Esophagus squamous epithelium (tissue), 5 donors: ENCODE measurements at regions not wholly inside any gene's neighbourhood (a gene's known extent, or its start where the extent isn't known, plus 50 kb on each side); places are given as distances from the start of the nearest gene placed in this dataset.
"Not testable (repeated sequence)": the region's sequence is repeated elsewhere in the genome, so short reads cannot be mapped to it uniquely, and the experiment has no call there.

ENCODE experiments used
- DNase-seq: peaks from one replicate; lab custom pipeline; 2025; lab: John Stamatoyannopoulos, UW
- H3K27ac ChIP-seq, 4 donors: fragments of 200-600 bp; sonication (generic); one replicate each; pipeline ENCODE4 v1.5.1; 2016 to 2019; ENCODE audit warnings: mild to moderate bottlenecking in 1 of 4
- H3K27me3 ChIP-seq, 4 donors: fragments of 200-600 bp; sonication (generic); 1 replicate in 3 of 4; 2 replicates in 1 of 4; pipeline versions ENCODE4 v1.5.1 to v1.6.0; 2017 to 2021; ENCODE audit warnings: antibody characterized with exemption in 1 of 4
- H3K36me3 ChIP-seq, 3 donors: fragments of 200-600 bp; sonication (generic); one replicate each; pipeline ENCODE4 v1.5.1; 2016 to 2019
- H3K4me1 ChIP-seq, 3 donors: fragments of 200-600 bp; sonication (generic); one replicate each; pipeline ENCODE4 v1.5.1; 2017 to 2019
- H3K4me3 ChIP-seq, 4 donors: fragments of 200-600 bp; sonication (generic); 1 replicate in 3 of 4; 2 replicates in 1 of 4; pipeline ENCODE4 v1.5.1; 2016 to 2019; ENCODE audit warnings: mild to moderate bottlenecking in 2 of 4, moderate library complexity in 1 of 4
- H3K9me3 ChIP-seq, 3 donors: fragments of 200-600 bp; sonication (generic); one replicate each; pipeline ENCODE4 v1.5.1; 2016 to 2019
- POLR2A ChIP-seq, 4 donors: fragments of 450-650 bp; IDR thresholded peaks; one replicate each; pipeline ENCODE4 v1.6.1; 2017; ENCODE audit warnings: antibody characterized with exemption in 4 of 4, mild to moderate bottlenecking in 4 of 4, moderate library complexity in 3 of 4
- WGBS, 2 donors: methylation state at CpG; one replicate each; pipeline ENCODE4 v1.1.5; 2018; 5-methylcytosine and 5-hydroxymethylcytosine counted together
- intact Hi-C: fragments of 100-400 bp; cut with DNase I; formaldehyde crosslinking; loops from one replicate; pipeline ENCODE4 v1.15.0; 2022
- TF ChIP-seq, protein P1 (sequence below), 6 experiments: fragments of 450-650 bp in 4 of 6; fragments of 200-600 bp in 2 of 6; sonication (generic) in 2 of 6; IDR thresholded peaks; one replicate each; pipeline ENCODE4 v1.5.1; 2016 to 2019; ENCODE audit warnings: antibody characterized with exemption in 6 of 6, mild to moderate bottlenecking in 4 of 6, moderate library complexity in 4 of 6
- donor health status: DM: yes; HTN: yes; CAD: no.

DNA sequence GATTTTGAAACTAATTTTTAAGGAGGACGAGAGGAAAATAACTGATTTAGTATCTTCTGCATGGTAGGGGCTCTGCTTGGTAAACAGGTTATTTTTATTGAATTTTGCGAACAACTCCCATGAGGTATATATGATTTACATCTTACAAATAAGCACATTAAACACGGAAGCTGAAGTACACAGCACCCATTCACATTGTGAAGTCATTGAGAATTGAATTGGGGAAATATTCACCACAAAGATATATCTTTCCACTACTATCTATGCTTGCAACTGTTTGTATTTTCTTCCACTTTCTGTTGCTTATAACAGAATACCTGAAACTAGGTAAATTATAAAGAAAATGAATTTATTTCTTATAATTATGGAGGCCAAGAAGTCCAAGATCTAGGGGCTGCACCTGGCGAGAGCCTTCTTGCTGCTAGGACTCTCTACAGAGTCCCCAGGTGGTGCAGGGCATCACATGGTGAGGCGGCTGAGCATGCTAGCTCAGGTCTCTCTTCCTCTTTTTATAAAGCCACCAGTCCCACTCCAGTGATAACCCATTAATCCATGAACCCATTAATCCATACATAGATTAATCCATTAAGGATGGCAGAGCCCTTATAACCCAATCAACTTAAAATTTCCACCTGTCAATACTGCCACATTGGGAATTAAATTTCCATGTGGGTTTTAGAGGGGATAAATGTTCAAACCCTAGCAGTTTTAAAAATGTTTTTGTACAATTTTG is 79.0 kb upstream of the ZNF608 start:
- H3K27ac ChIP-seq: no peak overlapping the region
- WGBS, 2 donors: 72 to 90% methylated on average over 5 of the region's 5 CpGs
- H3K4me3 ChIP-seq: no peak overlapping the region

DNA sequence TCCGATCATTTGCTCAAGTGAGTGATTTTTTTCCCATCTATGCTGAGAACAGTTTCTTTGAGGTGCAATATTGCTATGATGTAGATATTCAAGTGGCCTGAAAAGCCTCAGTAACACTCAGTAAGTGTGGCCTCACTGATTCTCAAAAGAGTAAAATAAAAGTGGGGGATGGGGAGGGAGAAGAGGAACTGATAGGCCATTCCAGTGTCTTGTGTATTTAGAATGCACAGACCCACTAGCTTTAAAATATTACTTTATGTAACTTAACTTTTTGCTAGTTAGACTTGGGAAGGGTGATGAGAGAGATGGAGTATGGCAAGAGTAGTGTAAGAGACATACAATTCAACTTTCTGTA is 79.5 kb upstream of the ZNF608 start:
- intact Hi-C loops: no loop called here
- no peak for DNase-seq

More for the DNA sequence above, 79.0 kb upstream of the ZNF608 start:
- TF ChIP-seq, protein P1, sequence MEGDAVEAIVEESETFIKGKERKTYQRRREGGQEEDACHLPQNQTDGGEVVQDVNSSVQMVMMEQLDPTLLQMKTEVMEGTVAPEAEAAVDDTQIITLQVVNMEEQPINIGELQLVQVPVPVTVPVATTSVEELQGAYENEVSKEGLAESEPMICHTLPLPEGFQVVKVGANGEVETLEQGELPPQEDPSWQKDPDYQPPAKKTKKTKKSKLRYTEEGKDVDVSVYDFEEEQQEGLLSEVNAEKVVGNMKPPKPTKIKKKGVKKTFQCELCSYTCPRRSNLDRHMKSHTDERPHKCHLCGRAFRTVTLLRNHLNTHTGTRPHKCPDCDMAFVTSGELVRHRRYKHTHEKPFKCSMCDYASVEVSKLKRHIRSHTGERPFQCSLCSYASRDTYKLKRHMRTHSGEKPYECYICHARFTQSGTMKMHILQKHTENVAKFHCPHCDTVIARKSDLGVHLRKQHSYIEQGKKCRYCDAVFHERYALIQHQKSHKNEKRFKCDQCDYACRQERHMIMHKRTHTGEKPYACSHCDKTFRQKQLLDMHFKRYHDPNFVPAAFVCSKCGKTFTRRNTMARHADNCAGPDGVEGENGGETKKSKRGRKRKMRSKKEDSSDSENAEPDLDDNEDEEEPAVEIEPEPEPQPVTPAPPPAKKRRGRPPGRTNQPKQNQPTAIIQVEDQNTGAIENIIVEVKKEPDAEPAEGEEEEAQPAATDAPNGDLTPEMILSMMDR (IDR thresholded peaks at IDR 0.05): no peak
- TF ChIP-seq POLR2A (IDR thresholded peaks at IDR 0.05): no peak
- Histone ChIP-seq H3K36me3 (no peaks in the 10 kb centered on the region), H3K4me1 (peaks cover 0 to 5% (median 0%) of the 10 kb centered on the region in 3 donors), H3K9me3 (no peaks in the 10 kb centered on the region), H3K27me3 (no peaks in the 10 kb centered on the region)
- intact Hi-C loops: no loop called here
- no peak for DNase-seq

DNA sequence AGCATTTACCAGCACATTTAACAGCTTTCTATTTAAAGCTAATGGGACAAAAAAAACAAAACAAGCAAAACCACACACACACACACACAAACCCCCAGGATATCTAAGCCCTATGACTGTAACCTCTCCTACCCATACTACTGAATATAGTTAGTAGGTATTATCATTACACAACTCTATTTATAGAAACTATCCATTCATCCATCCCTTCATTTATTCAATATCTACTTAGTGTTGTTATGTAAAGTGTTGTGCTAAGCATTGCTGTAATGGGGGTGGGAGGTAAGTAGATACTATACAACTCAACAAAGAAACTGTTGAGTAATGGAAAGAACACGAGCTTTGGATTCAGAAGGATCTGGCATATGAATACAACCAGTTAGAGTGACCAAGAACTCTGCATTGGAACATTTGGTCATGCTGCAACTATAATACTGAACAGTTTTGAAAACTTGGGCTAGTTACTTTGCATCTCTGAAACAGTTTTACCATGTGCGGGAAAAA is 82.3 kb upstream of the ZNF608 start:
- Histone ChIP-seq H3K9me3 (peaks cover 0 to 8% (median 0%) of the 10 kb centered on the region in 3 donors), H3K27me3 (no peaks in the 10 kb centered on the region), H3K4me3 (no peak overlapping the region), H3K36me3 (no peaks in the 10 kb centered on the region), H3K27ac (no peak overlapping the region), H3K4me1 (peaks cover 0 to 5% (median 0%) of the 10 kb centered on the region in 3 donors)
- intact Hi-C loops: no loop called here
- 82 to 96% methylated on average over 2 of the region's 2 CpGs for WGBS, 2 donors
- DNase-seq: no peak
- TF ChIP-seq, protein P1 (IDR thresholded peaks at IDR 0.05): no peak
- no peak for TF ChIP-seq POLR2A (IDR thresholded peaks at IDR 0.05)

More for the DNA sequence above, 79.5 kb upstream of the ZNF608 start:
- Histone ChIP-seq H3K9me3 (no peaks in the 10 kb centered on the region), H3K36me3 (no peaks in the 10 kb centered on the region), H3K4me1 (peaks cover 0 to 5% (median 0%) of the 10 kb centered on the region in 3 donors), H3K4me3 (no peak overlapping the region), H3K27me3 (no peaks in the 10 kb centered on the region), H3K27ac (no peak overlapping the region)
- TF ChIP-seq, protein P1 (IDR thresholded peaks at IDR 0.05): no peak
- no peak for TF ChIP-seq POLR2A (IDR thresholded peaks at IDR 0.05)
- 87 to 90% methylated on average over 1 of the region's 1 CpG for WGBS, 2 donors

DNA sequence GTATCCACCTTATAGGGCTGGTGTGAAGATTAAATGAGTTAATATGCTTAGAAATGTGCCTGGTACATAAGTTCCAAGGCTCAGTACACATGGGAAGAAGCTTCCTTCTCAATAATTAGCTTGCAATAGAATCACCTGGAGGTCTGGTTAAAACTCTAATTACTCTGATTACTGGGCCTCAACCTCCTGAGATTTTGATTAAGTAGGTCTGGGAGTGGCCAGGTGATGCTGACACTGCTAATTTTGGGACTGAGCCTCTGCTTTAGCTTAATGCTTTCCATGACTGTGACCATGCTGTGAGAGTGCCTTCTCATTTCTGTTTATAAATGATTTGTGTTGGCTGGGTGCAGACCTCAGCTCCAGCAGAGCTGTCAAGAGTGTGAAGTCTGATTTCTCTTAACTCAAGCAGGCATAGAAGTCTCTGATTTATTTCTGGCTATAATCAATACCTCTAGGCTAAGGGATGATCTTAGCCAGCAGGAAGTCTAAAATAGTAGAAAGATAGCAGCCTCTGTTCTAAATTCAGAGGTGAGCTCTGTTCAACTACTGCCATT is 85.3 kb upstream of the ZNF608 start:
- no peak for DNase-seq
- intact Hi-C loops: no loop called here

DNA sequence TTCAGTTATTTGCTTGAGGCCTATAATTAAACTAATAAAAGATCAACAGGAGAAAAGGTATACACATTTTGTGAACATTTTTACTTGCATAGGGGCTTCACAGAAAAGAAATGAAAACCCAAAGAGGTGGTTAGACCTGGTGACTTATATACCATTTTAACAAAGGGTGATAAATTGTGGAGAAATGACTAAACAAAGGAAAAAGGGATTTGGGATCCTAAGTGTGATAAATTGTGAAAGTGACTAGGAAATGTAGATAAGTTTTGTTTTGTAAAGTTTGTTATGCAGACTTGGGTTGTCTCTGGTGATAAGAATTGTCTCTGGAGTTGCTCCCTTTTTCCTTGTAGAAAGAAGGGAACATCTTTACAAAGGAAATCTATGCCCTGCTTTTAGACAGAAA is 86.1 kb upstream of the ZNF608 start:
- Histone ChIP-seq H3K27ac (no peak overlapping the region), H3K9me3 (peaks cover 0 to 8% (median 0%) of the 10 kb centered on the region in 3 donors), H3K27me3 (no peaks in the 10 kb centered on the region), H3K36me3 (no peaks in the 10 kb centered on the region), H3K4me3 (no peak overlapping the region), H3K4me1 (no peaks in the 10 kb centered on the region)
- TF ChIP-seq POLR2A (IDR thresholded peaks at IDR 0.05): no peak
- TF ChIP-seq, protein P1 (IDR thresholded peaks at IDR 0.05): no peak
- intact Hi-C loops: no loop called here
- no peak for DNase-seq

More for the DNA sequence above, 85.3 kb upstream of the ZNF608 start:
- TF ChIP-seq, protein P1 (IDR thresholded peaks at IDR 0.05): no peak
- TF ChIP-seq POLR2A (IDR thresholded peaks at IDR 0.05): no peak
- H3K4me1 ChIP-seq: no peaks in the 10 kb centered on the region
- H3K4me3 ChIP-seq: no peak overlapping the region
- no peaks in the 10 kb centered on the region for H3K36me3 ChIP-seq
- peaks cover 0 to 8% (median 0%) of the 10 kb centered on the region in 3 donors for H3K9me3 ChIP-seq
- no peaks in the 10 kb centered on the region for H3K27me3 ChIP-seq
- H3K27ac ChIP-seq: no peak overlapping the region

DNA sequence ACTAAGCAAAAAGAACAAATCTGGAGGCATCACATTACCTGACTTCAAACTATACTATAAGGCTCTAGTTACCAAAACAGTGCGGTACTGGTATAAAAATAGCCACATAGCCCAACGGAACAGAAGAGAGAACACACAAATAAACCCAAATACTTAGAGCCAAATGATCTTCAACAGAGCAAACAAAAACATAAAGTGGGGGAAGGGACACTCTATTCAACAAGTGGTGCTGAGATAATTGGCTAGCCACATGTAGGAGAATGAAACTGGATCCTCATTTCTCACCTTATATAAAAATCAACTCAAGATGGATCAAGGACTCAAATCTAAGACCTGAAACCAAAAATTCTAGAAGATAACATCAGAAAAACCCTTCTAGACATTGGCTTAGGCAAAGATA is 89.9 kb upstream of the ZNF608 start:
- H3K27ac ChIP-seq, DNase-seq, H3K9me3 ChIP-seq, H3K4me3 ChIP-seq, H3K36me3 ChIP-seq, H3K27me3 ChIP-seq, H3K4me1 ChIP-seq, intact Hi-C loops: not testable (repeated sequence)
- 85 to 88% methylated on average over 2 of the region's 2 CpGs for WGBS, 2 donors
